Endothelial cell of umbilical vein (primary cell): ENCODE measurements at regions not wholly inside any gene's neighbourhood (a gene's known extent, or its start where the extent isn't known, plus 50 kb on each side); places are given as distances from the start of the nearest gene placed in this dataset.

Source experiments
- BruUV-seq: library from RNA; stranded (reverse); fragments of 400-500 nt; replicated peaks from 2 replicates; lab custom pipeline; 2021; lab: Mats Ljungman, UMichigan
- CTCF ChIA-PET: fragments of 300-600, 350-600 bp; sonication (Branson Sonifier 250); formaldehyde crosslinking; loops from one replicate; lab custom pipeline; 2021; ENCODE audit warnings: antibody characterized with exemption, inconsistent platforms; lab: Charles Lee
- POLR2A ChIA-PET: fragments of 300-600, 350-600 bp; sonication (Branson Sonifier 250); formaldehyde crosslinking; loops from one replicate; lab custom pipeline; 2021; ENCODE audit warnings: antibody characterized with exemption, inconsistent platforms; lab: Charles Lee
- DNase-seq: peaks from one replicate; pipeline ENCODE4 v3.0.0-alpha.2; 2011; ENCODE audit warnings: low read depth, low spot score
- FAIRE-seq: peaks from 2 replicates; lab custom pipeline; 2011; peaks lifted over from hg19 to GRCh38; lab: Jason Lieb, UNC
- H2AFZ ChIP-seq: 2 replicates; pipeline ENCODE4 v1.6.0; 2012; ENCODE audit warnings: low read depth, low read length, control low read depth, inconsistent platforms
- H3K27ac ChIP-seq: 2 replicates; pipeline ENCODE4 v1.5.1; 2011; ENCODE audit warnings: low read depth, mild to moderate bottlenecking, control low read depth, low read length, moderate library complexity; ENCODE audit not compliant: insufficient read depth
- H3K27me3 ChIP-seq, 2 experiments: 2 replicates each; pipeline versions ENCODE4 v1.6.0 to v1.6.1; 2011; ENCODE audit warnings: low read length in 2 of 2, mixed read lengths in 1 of 2; ENCODE audit not compliant: control insufficient read depth in 2 of 2, insufficient read depth in 2 of 2
- H3K36me3 ChIP-seq, 2 experiments: 2 replicates in 1 of 2; 3 replicates in 1 of 2; pipeline ENCODE4 v1.5.1; 2011; ENCODE audit warnings: low read length in 2 of 2, mild to moderate bottlenecking in 1 of 2, moderate library complexity in 1 of 2; ENCODE audit not compliant: control insufficient read depth in 2 of 2, insufficient read depth in 2 of 2; ENCODE audit errors: extremely low read depth in 1 of 2
- H3K4me1 ChIP-seq: 3 replicates; pipeline ENCODE4 v1.5.1; 2011; ENCODE audit warnings: mild to moderate bottlenecking, low read length; ENCODE audit not compliant: control insufficient read depth, insufficient read depth; ENCODE audit errors: extremely low read depth
- H3K4me2 ChIP-seq: 2 replicates; pipeline ENCODE4 v1.6.1; 2011; ENCODE audit warnings: low read length, control low read depth, mixed read lengths; ENCODE audit not compliant: insufficient read depth
- H3K4me3 ChIP-seq, 3 experiments: fragments of 200-600 bp in 1 of 3; sonication (generic), shearing (Covaris generic) in 1 of 3; replicated peaks in 1 of 3; 2 replicates each; pipeline ENCODE4 v1.5.1; 2011 to 2016; ENCODE audit warnings: control low read depth in 3 of 3, low read length in 3 of 3, mild to moderate bottlenecking in 2 of 3, inconsistent platforms in 1 of 3, low read depth in 1 of 3, moderate library complexity in 1 of 3; ENCODE audit not compliant: insufficient read depth in 1 of 3
- H3K79me2 ChIP-seq: 2 replicates; pipeline ENCODE4 v1.6.0; 2012; ENCODE audit warnings: low read length, inconsistent platforms; ENCODE audit not compliant: control insufficient read depth, insufficient read depth
- H3K9ac ChIP-seq: replicated peaks from 2 replicates; pipeline ENCODE3; 2011; ENCODE audit warnings: low read length, control low read depth; ENCODE audit not compliant: insufficient read depth; ENCODE audit errors: extremely low read depth
- H3K9me1 ChIP-seq: replicated peaks from 3 replicates; pipeline ENCODE4 v1.6.0; 2011; ENCODE audit warnings: mild to moderate bottlenecking, low read length; ENCODE audit not compliant: control insufficient read depth, insufficient read depth; ENCODE audit errors: extremely low read depth
- H3K9me3 ChIP-seq: replicated peaks from 2 replicates; pipeline ENCODE4 v1.5.1; 2012; ENCODE audit warnings: low read length, inconsistent platforms; ENCODE audit not compliant: control insufficient read depth, insufficient read depth
- H4K20me1 ChIP-seq: replicated peaks from 2 replicates; pipeline ENCODE3; 2011; ENCODE audit warnings: mild to moderate bottlenecking, low read length; ENCODE audit not compliant: control insufficient read depth, insufficient read depth; ENCODE audit errors: extremely low read depth
- EZH2 ChIP-seq: IDR thresholded peaks from 2 replicates; pipeline ENCODE4 v1.6.1; 2012; ENCODE audit warnings: borderline replicate concordance, low read depth, mild to moderate bottlenecking, moderate library complexity, low read length, inconsistent platforms; ENCODE audit not compliant: severe bottlenecking
- FOS ChIP-seq: IDR thresholded peaks from 2 replicates; pipeline ENCODE4 v1.6.1; 2011; ENCODE audit warnings: mild to moderate bottlenecking, low read length, moderate library complexity, borderline replicate concordance; ENCODE audit not compliant: insufficient read depth
- GATA2 ChIP-seq: IDR thresholded peaks from 2 replicates; pipeline ENCODE4 v1.7.0; 2011; ENCODE audit warnings: low read depth, mild to moderate bottlenecking, moderate library complexity, mixed read lengths, low read length; ENCODE audit not compliant: insufficient read length, insufficient read depth
- JUN ChIP-seq: IDR thresholded peaks from 2 replicates; pipeline ENCODE4 v1.6.1; 2011; ENCODE audit warnings: borderline replicate concordance, low read depth; ENCODE audit not compliant: insufficient read length, insufficient read depth
- MYC ChIP-seq: IDR thresholded peaks from one replicate; pipeline ENCODE4 v1.6.1; 2011; ENCODE audit warnings: mild to moderate bottlenecking, low read depth, low read length
- POLR2A ChIP-seq: IDR thresholded peaks from 2 replicates; pipeline ENCODE4 v1.6.1; 2012; ENCODE audit warnings: low read depth, mild to moderate bottlenecking, control low read depth, low read length
- POLR2AphosphoS5 ChIP-seq: IDR thresholded peaks from 2 replicates; pipeline ENCODE4 v1.6.1; 2012; ENCODE audit warnings: low read depth, mild to moderate bottlenecking, control low read depth, low read length, moderate library complexity; ENCODE audit not compliant: insufficient read depth
- dilution Hi-C: fragments of 300-500 bp; cut with MboI; formaldehyde crosslinking; loops from one replicate; pipeline ENCODE4 v1.15.0; 2019; ENCODE audit warnings: low sequenced_read_pairs; ENCODE audit not compliant: extremely low pct_ligation_motif_present
- intact Hi-C: fragments of 100-400 bp; cut with micrococcal nuclease; formaldehyde crosslinking; loops from one replicate; pipeline ENCODE4 v1.10.0; 2022
- TF ChIP-seq, protein P1 (sequence below): IDR thresholded peaks from 2 replicates; pipeline ENCODE4 v1.6.1; 2011; ENCODE audit not compliant: insufficient read depth, insufficient read length
- TF ChIP-seq, protein P2 (sequence below), 2 donors: IDR thresholded peaks; 1 replicate in 1 of 2; 2 replicates in 1 of 2; pipeline ENCODE4 v1.5.1; 2011; ENCODE audit warnings: low read length in 2 of 2, mild to moderate bottlenecking in 2 of 2, moderate library complexity in 2 of 2, control low read depth in 1 of 2, inconsistent platforms in 1 of 2, low read depth in 1 of 2; ENCODE audit not compliant: insufficient read depth in 1 of 2; ENCODE audit errors: extremely low read depth in 1 of 2

DNA sequence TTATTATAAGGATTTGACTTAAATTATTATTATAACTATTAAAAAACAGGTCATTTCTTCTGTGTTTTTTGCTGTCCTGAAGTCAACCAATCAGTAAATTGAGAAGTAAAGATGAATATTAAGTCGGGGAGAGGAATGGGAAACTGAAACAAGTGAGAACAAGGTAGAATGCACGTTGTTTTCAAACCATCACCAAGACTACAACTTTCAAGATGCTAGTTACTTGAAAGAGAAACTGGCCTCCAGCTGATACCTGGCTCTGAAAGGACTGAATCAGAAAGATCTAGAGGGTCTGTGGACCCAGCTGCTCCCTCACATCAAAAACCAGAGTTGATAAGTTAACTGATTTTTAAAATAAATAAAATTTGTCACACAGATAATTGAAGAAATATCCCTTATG lies 1301.5 kb upstream of the ATXN8OS start:
- intact Hi-C loops = no loop called here
- ChIA-PET CTCF (no interaction called here), POLR2A (no interaction called here)
- Histone ChIP-seq H3K36me3 (no peaks in the 10 kb centered on the region), H4K20me1 (no peaks in the 10 kb centered on the region), H3K4me2 (no peak overlapping the region), H3K9me1 (no peaks in the 10 kb centered on the region), H3K27ac (no peak overlapping the region), H3K4me3 (no peak overlapping the region), H2AFZ (no peak overlapping the region), H3K9me3 (no peaks in the 10 kb centered on the region), H3K79me2 (no peaks in the 10 kb centered on the region), H3K9ac (no peak overlapping the region), H3K27me3 (no peaks in the 10 kb centered on the region), H3K4me1 (no peaks in the 10 kb centered on the region)
- dilution Hi-C loops = no loop called here
- no peak for DNase-seq
- FAIRE-seq = no peak
- BruUV-seq = no TSS peak
- TF ChIP-seq MYC (no peak), JUN (no peak), POLR2A (no peak), EZH2 (no peak), GATA2 (no peak), FOS (no peak), POLR2AphosphoS5 (no peak)
- TF ChIP-seq, protein P1, sequence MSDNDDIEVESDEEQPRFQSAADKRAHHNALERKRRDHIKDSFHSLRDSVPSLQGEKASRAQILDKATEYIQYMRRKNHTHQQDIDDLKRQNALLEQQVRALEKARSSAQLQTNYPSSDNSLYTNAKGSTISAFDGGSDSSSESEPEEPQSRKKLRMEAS = no peak
- TF ChIP-seq, protein P2, sequence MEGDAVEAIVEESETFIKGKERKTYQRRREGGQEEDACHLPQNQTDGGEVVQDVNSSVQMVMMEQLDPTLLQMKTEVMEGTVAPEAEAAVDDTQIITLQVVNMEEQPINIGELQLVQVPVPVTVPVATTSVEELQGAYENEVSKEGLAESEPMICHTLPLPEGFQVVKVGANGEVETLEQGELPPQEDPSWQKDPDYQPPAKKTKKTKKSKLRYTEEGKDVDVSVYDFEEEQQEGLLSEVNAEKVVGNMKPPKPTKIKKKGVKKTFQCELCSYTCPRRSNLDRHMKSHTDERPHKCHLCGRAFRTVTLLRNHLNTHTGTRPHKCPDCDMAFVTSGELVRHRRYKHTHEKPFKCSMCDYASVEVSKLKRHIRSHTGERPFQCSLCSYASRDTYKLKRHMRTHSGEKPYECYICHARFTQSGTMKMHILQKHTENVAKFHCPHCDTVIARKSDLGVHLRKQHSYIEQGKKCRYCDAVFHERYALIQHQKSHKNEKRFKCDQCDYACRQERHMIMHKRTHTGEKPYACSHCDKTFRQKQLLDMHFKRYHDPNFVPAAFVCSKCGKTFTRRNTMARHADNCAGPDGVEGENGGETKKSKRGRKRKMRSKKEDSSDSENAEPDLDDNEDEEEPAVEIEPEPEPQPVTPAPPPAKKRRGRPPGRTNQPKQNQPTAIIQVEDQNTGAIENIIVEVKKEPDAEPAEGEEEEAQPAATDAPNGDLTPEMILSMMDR (IDR thresholded peaks at IDR 0.05; ENCODE audit: extremely low read depth in 1 of 2, insufficient read depth in 1 of 2, low read depth in 1 of 2, low read length in 2 of 2) = no peak
